Mesothelial cell of epicardium (in vitro differentiated cells): ENCODE measurements at regions not wholly inside any gene's neighbourhood (a gene's known extent, or its start where the extent isn't known, plus 50 kb on each side); places are given as distances from the start of the nearest gene placed in this dataset.

Experiments used
- DNase-seq, 2 experiments: peaks; one replicate each; pipeline ENCODE4 v3.0.0; 2021; ENCODE audit warnings: low spot score in 2 of 2; ENCODE audit not compliant: unreplicated experiment in 2 of 2
- H3K27ac Mint-ChIP-seq: 2 replicates; pipeline ENCODE4 v1.8.0; 2021; ENCODE audit warnings: mixed read lengths
- H3K27me3 Mint-ChIP-seq: 2 replicates; pipeline ENCODE4 v1.8.0; 2021; ENCODE audit warnings: low read depth, mixed read lengths
- H3K36me3 Mint-ChIP-seq: 2 replicates; pipeline ENCODE4 v1.8.0; 2021; ENCODE audit warnings: mixed read lengths
- H3K4me1 Mint-ChIP-seq: 2 replicates; pipeline ENCODE4 v1.8.0; 2021; ENCODE audit warnings: mixed read lengths
- H3K4me3 Mint-ChIP-seq: 2 replicates; pipeline ENCODE4 v1.8.0; 2021; ENCODE audit warnings: mild to moderate bottlenecking, moderate library complexity, mixed read lengths
- H3K9me3 Mint-ChIP-seq: 2 replicates; pipeline ENCODE4 v1.8.0; 2021; ENCODE audit warnings: mixed read lengths
- TF ChIP-seq, protein P1 (sequence below): fragments of 200-600 bp; sonication (generic); IDR thresholded peaks from one replicate; pipeline ENCODE4 v1.5.0; 2021; ENCODE audit warnings: antibody characterized with exemption; ENCODE audit not compliant: unreplicated experiment

GRCh38 chr3:160055659-160056058, 67.0 kb downstream of the IL12A start:
- Mint-ChIP-seq H3K36me3 (no peaks in the 10 kb centered on the region), H3K4me1 (peaks cover 6% of the 10 kb centered on the region), H3K27me3 (no peaks in the 10 kb centered on the region), H3K9me3 (no peaks in the 10 kb centered on the region), H3K27ac (no peak overlapping the region), H3K4me3 (no peak overlapping the region)
- DNase-seq, result no peak
- TF ChIP-seq, protein P1, sequence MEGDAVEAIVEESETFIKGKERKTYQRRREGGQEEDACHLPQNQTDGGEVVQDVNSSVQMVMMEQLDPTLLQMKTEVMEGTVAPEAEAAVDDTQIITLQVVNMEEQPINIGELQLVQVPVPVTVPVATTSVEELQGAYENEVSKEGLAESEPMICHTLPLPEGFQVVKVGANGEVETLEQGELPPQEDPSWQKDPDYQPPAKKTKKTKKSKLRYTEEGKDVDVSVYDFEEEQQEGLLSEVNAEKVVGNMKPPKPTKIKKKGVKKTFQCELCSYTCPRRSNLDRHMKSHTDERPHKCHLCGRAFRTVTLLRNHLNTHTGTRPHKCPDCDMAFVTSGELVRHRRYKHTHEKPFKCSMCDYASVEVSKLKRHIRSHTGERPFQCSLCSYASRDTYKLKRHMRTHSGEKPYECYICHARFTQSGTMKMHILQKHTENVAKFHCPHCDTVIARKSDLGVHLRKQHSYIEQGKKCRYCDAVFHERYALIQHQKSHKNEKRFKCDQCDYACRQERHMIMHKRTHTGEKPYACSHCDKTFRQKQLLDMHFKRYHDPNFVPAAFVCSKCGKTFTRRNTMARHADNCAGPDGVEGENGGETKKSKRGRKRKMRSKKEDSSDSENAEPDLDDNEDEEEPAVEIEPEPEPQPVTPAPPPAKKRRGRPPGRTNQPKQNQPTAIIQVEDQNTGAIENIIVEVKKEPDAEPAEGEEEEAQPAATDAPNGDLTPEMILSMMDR, result no peak

- Mint-ChIP-seq H3K27me3 (no peaks in the 10 kb centered on the region), H3K36me3 (no peaks in the 10 kb centered on the region), H3K9me3 (peaks cover 6% of the 10 kb centered on the region), H3K4me3 (no peak overlapping the region), H3K27ac (no peak overlapping the region), H3K4me1 (peaks cover 6% of the 10 kb centered on the region)
- TF ChIP-seq, protein P1, result no peak
- DNase-seq, result no peak
Observed at GRCh38 chr3:160057331-160057730, 68.7 kb downstream of the IL12A start.

DNA sequence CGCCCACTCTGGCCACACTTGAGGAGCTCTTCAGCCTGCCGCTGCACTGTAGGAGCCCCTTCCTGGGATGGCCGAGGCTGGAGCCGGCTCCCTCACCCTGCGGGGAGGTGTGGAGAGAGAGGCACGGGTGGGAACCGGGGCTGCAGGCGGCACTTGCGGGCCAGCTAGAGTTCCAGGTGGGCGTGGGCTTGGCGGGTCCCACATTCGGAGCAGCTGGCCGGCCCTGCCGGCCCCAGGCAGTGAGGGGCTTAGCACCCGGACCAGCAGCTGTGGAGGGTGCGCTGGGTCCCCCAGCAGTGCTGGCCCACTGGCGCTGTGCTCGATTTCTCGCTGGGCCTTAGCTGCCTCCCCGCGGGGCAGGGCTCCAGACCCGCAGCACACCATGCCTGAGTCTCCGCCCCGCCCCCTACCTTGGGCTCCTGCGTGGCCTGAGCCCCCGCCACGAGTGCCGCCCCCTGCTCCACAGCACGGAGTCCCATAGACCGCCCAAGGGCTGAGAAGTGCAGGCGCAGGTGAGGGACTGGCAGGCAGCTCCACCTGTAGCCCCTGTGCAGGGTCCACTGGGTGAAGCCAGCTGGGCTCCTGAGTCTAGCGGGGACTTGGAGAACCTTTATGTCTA, 71.9 kb downstream of the IL12A start:
- Mint-ChIP-seq H3K36me3 (no peaks in the 10 kb centered on the region), H3K4me1 (no peaks in the 10 kb centered on the region), H3K4me3 (no peak overlapping the region), H3K27ac (no peak overlapping the region), H3K27me3 (no peaks in the 10 kb centered on the region), H3K9me3 (peaks cover 6% of the 10 kb centered on the region)
- no peak for DNase-seq
- TF ChIP-seq, protein P1, result no peak

DNA sequence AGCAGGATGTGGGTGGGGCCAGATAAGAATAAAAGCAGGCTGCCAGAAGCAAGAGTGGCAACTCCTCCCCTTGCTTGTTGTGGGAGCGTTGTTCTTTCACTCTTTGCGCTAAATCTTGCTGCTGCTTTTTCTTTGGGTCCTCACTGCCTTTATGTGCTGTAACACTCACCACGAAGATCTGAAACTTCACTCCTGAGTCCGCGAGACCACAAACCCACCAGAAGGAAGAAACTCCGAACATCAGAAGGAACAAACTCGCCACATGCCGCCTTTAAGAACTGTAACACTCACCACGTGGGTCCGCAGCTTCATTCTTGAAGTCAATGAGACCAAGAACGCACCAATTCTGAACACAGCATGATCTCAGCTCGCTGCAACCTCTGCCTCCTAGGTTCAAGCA, 72.9 kb downstream of the IL12A start:
- TF ChIP-seq, protein P1, result no peak

GRCh38 chr3:160065282-160065681, 76.6 kb downstream of the IL12A start:
- peaks cover 8% of the 10 kb centered on the region for H3K27me3 Mint-ChIP-seq
- TF ChIP-seq, protein P1, result no peak
- peaks cover 6% of the 10 kb centered on the region for H3K9me3 Mint-ChIP-seq
- H3K36me3 Mint-ChIP-seq, result no peaks in the 10 kb centered on the region
- H3K4me1 Mint-ChIP-seq, result no peaks in the 10 kb centered on the region
- no peak overlapping the region for H3K4me3 Mint-ChIP-seq
- H3K27ac Mint-ChIP-seq, result no peak overlapping the region
- no peak for DNase-seq

More for the DNA sequence above, 72.9 kb downstream of the IL12A start:
- no peak for DNase-seq
- Mint-ChIP-seq H3K36me3 (no peaks in the 10 kb centered on the region), H3K9me3 (peaks cover 6% of the 10 kb centered on the region), H3K4me3 (no peak overlapping the region), H3K27ac (no peak overlapping the region), H3K27me3 (no peaks in the 10 kb centered on the region), H3K4me1 (no peaks in the 10 kb centered on the region)

- Mint-ChIP-seq H3K27me3 (peaks cover 13% of the 10 kb centered on the region), H3K4me1 (no peaks in the 10 kb centered on the region), H3K36me3 (no peaks in the 10 kb centered on the region), H3K9me3 (peaks cover 6% of the 10 kb centered on the region), H3K4me3 (no peak overlapping the region), H3K27ac (no peak overlapping the region)
- DNase-seq, result no peak
- TF ChIP-seq, protein P1, result no peak
Observed at GRCh38 chr3:160065786-160066185, 77.2 kb downstream of the IL12A start.
